Fibroblast of mammary gland (primary cell): ENCODE measurements at regions not wholly inside any gene's neighbourhood (a gene's known extent, or its start where the extent isn't known, plus 50 kb on each side); places are given as distances from the start of the nearest gene placed in this dataset.
"Not testable (repeated sequence)": the region's sequence is repeated elsewhere in the genome, so short reads cannot be mapped to it uniquely, and the experiment has no call there.

Experiments used
- DNase-seq: peaks from one replicate; pipeline ENCODE4 v3.0.0-alpha.2; 2010; ENCODE audit warnings: low read depth
- H3K4me3 ChIP-seq: 2 replicates; pipeline ENCODE4 v1.5.1; 2011; ENCODE audit warnings: low read depth, mild to moderate bottlenecking, low read length, moderate library complexity; ENCODE audit not compliant: control insufficient read depth
- TF ChIP-seq, protein P1 (sequence below): conservative IDR thresholded peaks from 2 replicates; pipeline ENCODE4 v1.5.1; 2011; ENCODE audit warnings: low read depth, low read length, inconsistent platforms; ENCODE audit not compliant: control insufficient read depth, insufficient read depth

DNA sequence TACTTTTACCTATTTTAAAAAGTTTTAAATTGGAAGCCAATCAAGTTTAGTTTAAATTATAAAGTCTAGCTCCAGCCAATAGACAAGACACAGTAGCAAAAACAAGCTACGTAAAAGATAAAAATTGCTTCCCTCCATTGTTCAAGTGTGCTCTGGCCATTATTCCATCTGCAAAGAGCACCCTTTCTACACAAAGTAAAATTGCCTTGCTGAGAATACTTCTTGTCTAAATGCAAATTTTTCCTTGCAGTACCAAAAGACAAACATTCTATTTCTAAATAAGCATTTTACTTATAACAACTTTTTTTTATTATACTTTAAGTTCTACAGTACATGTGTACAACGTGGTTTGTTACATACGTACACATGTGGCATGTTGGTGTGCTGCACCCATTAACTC is 75.9 kb upstream of the ZNF746 start:
- DNase-seq: no peak
- TF ChIP-seq, protein P1, sequence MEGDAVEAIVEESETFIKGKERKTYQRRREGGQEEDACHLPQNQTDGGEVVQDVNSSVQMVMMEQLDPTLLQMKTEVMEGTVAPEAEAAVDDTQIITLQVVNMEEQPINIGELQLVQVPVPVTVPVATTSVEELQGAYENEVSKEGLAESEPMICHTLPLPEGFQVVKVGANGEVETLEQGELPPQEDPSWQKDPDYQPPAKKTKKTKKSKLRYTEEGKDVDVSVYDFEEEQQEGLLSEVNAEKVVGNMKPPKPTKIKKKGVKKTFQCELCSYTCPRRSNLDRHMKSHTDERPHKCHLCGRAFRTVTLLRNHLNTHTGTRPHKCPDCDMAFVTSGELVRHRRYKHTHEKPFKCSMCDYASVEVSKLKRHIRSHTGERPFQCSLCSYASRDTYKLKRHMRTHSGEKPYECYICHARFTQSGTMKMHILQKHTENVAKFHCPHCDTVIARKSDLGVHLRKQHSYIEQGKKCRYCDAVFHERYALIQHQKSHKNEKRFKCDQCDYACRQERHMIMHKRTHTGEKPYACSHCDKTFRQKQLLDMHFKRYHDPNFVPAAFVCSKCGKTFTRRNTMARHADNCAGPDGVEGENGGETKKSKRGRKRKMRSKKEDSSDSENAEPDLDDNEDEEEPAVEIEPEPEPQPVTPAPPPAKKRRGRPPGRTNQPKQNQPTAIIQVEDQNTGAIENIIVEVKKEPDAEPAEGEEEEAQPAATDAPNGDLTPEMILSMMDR: no peak
- H3K4me3 ChIP-seq: no peak overlapping the region

- not testable (repeated sequence) for DNase-seq
Observed at GRCh38 chr7:149572920-149573319, 75.3 kb upstream of the ZNF746 start.

DNA sequence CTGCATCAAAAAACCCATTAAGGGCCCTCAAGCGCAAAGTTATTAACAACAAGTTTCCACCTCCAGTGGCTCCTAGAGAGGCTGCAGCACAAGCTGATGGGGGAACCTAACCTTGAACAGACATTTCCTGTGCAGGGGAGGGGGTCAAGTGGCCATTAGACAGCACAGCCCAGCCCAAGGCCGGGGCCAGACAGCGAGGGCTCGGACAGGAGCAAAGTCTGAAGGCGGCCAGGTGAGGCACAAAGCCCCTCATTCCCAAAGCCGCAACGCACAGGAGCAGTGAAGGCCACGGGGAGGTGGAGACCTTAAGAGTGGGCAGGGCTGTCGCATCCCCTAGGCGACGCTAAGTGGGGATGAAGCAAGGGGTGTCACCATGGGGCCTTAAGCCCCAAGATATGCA is 73.2 kb upstream of the ZNF746 start:
- TF ChIP-seq, protein P1: no peak
- DNase-seq: no peak
- H3K4me3 ChIP-seq: no peak overlapping the region

More at GRCh38 chr7:149572920-149573319, 75.3 kb upstream of the ZNF746 start:
- not testable (repeated sequence) for H3K4me3 ChIP-seq

- TF ChIP-seq, protein P1: no peak
- no peak overlapping the region for H3K4me3 ChIP-seq
- DNase-seq: no peak
Observed at GRCh38 chr7:149569726-149570422, 72.3 kb upstream of the ZNF746 start.

DNA sequence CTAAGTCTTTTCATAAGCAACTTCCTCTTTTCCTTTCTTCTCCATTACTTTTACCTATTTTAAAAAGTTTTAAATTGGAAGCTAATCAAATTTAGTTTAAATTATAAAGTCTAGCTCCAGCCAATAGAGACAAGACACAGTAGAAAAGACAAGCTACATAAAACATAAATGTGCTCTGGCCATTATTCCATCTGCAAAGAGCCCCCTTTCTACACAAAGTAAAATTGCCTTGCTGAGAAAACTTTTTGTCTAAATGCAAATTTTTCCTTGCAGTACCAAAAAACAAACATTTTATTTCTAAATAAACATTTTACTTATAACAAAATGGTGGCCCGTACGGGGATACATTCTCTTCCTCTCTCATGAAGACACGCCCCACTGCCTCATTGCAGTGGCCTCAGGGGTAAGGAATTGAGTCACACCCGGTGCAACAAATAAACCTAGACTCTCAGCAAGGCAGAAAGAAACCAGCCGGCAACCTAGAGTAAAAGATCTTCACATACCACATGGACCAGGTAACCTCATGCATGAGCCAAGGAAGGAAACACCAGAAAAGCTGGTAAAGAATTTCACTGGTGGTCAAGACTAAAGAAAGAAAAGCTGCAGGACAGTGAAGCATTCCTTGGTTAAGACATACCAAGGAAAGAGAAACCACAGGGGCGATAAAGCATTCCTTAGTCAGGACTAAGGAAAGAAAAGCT is 71.6 kb upstream of the ZNF746 start:
- TF ChIP-seq, protein P1: no peak
- H3K4me3 ChIP-seq: no peak overlapping the region
- DNase-seq: no peak

DNA sequence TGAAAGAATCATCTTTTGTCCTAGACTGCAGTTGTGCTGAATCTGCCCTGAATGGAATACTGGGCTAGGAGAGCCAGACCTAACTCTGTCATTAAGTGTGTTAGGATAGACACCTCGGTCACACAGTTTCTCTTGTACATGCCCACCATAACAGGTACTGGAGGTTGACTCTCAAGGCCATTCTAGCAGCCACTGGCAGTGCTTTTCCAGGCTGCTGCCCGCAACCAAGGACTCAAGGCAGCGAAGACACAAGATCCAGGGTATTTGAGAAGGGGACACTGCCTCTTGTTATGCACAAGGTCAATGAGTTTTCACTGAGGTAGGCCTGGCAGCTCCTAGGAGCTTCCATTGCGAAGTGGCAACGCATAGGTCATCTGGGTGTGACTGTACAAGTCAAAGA is 70.6 kb upstream of the ZNF746 start:
- H3K4me3 ChIP-seq: no peak overlapping the region
- no peak for DNase-seq
- TF ChIP-seq, protein P1: no peak

DNA sequence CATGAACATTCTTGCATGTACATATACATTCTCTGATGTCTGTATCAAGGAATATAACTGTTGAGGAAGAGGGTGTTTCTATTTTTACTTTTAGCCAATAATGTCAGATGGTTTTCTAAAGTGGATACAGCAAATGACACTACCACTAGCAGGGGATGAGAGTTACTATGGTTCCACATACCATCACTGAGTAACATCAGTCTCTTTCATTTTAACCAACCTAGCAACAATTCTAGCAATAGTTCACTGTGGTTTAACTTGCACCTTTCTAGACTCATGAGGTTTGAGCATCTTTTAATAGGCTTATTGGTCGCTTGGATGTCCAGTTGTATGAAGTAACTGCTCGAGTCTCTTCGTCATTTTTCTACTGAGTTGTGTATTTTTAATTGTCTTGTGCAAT is 68.5 kb upstream of the ZNF746 start:
- DNase-seq: no peak
- TF ChIP-seq, protein P1: no peak
- H3K4me3 ChIP-seq: no peak overlapping the region
